H9 (cell line): ENCODE measurements at regions not wholly inside any gene's neighbourhood (a gene's known extent, or its start where the extent isn't known, plus 50 kb on each side); places are given as distances from the start of the nearest gene placed in this dataset.

Experiments used
- DNase-seq: peaks from one replicate; pipeline ENCODE4 v3.0.0-alpha.2; 2017
- H2AFZ ChIP-seq: one replicate; pipeline ENCODE4 v1.6.1; 2013; ENCODE audit warnings: mild to moderate bottlenecking, low read length, control low read depth, moderate library complexity
- H2AK5ac ChIP-seq: 2 replicates; pipeline ENCODE4 v1.6.1; 2013; ENCODE audit warnings: low read length, control low read depth, mixed read lengths; ENCODE audit not compliant: insufficient read length
- H2BK120ac ChIP-seq: one replicate; pipeline ENCODE4 v1.6.1; 2013; ENCODE audit warnings: low read depth, mild to moderate bottlenecking, low read length, control low read depth, inconsistent platforms; ENCODE audit not compliant: poor library complexity, severe bottlenecking
- H2BK12ac ChIP-seq: 2 replicates; pipeline ENCODE4 v1.6.1; 2013; ENCODE audit warnings: low read length, control low read depth, mixed read lengths, low read depth; ENCODE audit not compliant: insufficient read length
- H2BK15ac ChIP-seq: 2 replicates; pipeline ENCODE4 v1.6.1; 2013; ENCODE audit warnings: low read depth, low read length, control low read depth
- H2BK20ac ChIP-seq: one replicate; pipeline ENCODE4 v1.6.1; 2013; ENCODE audit warnings: low read depth, mild to moderate bottlenecking, low read length, control low read depth, inconsistent platforms; ENCODE audit not compliant: poor library complexity, severe bottlenecking
- H2BK5ac ChIP-seq: 2 replicates; pipeline ENCODE4 v1.6.1; 2013; ENCODE audit warnings: low read length, control low read depth, mixed read lengths; ENCODE audit not compliant: insufficient read length
- H3K14ac ChIP-seq: 2 replicates; pipeline ENCODE4 v1.6.1; 2013; ENCODE audit warnings: low read length, control low read depth; ENCODE audit not compliant: insufficient read depth
- H3K18ac ChIP-seq: 2 replicates; pipeline ENCODE4 v1.6.1; 2013; ENCODE audit warnings: low read depth, mild to moderate bottlenecking, mixed read lengths, low read length, control low read depth; ENCODE audit not compliant: insufficient read length
- H3K23ac ChIP-seq: 2 replicates; pipeline ENCODE4 v1.6.1; 2013; ENCODE audit warnings: low read length, control low read depth, mixed read lengths, low read depth; ENCODE audit not compliant: insufficient read length
- H3K23me2 ChIP-seq: 2 replicates; pipeline ENCODE4 v1.6.1; 2013; ENCODE audit warnings: low read depth, mild to moderate bottlenecking, mixed read lengths, low read length, control low read depth; ENCODE audit not compliant: insufficient read length, poor library complexity, severe bottlenecking
- H3K27ac ChIP-seq: 2 replicates; pipeline ENCODE4 v1.5.1; 2013; ENCODE audit warnings: low read length, control low read depth, mixed read lengths, low read depth; ENCODE audit not compliant: insufficient read length
- H3K27me3 ChIP-seq: 2 replicates; pipeline ENCODE4 v1.6.1; 2013; ENCODE audit warnings: low read length, control low read depth, inconsistent platforms; ENCODE audit not compliant: insufficient read depth
- H3K4ac ChIP-seq: 2 replicates; pipeline ENCODE4 v1.6.1; 2013; ENCODE audit warnings: low read depth, mild to moderate bottlenecking, control low read depth, inconsistent platforms, low read length, moderate library complexity
- H3K4me1 ChIP-seq: 2 replicates; pipeline ENCODE4 v1.6.1; 2013; ENCODE audit warnings: low read length, control low read depth, inconsistent platforms; ENCODE audit not compliant: insufficient read depth
- H3K4me2 ChIP-seq: 2 replicates; pipeline ENCODE4 v1.6.1; 2013; ENCODE audit warnings: low read length, control low read depth, mixed read lengths; ENCODE audit not compliant: insufficient read length, insufficient read depth
- H3K56ac ChIP-seq: 2 replicates; pipeline ENCODE4 v1.6.1; 2013; ENCODE audit warnings: low read depth, mild to moderate bottlenecking, mixed read lengths, low read length, control low read depth; ENCODE audit not compliant: insufficient read length
- H3K79me1 ChIP-seq: 2 replicates; pipeline ENCODE4 v1.6.1; 2013; ENCODE audit warnings: low read depth, mild to moderate bottlenecking, moderate library complexity, low read length, control low read depth, inconsistent platforms; ENCODE audit not compliant: insufficient read depth, poor library complexity, severe bottlenecking
- H3K79me2 ChIP-seq: 2 replicates; pipeline ENCODE4 v1.6.1; 2013; ENCODE audit warnings: low read length, control low read depth, inconsistent platforms; ENCODE audit not compliant: insufficient read depth
- H3K9ac ChIP-seq: 2 replicates; pipeline ENCODE4 v1.6.1; 2013; ENCODE audit warnings: low read length, control low read depth, mixed read lengths; ENCODE audit not compliant: insufficient read length; ENCODE audit errors: extremely low read depth
- H3K9me3 ChIP-seq: one replicate; pipeline ENCODE4 v1.6.1; 2013; ENCODE audit warnings: low read depth, low read length, inconsistent platforms; ENCODE audit not compliant: control insufficient read depth
- H3T11ph ChIP-seq: one replicate; pipeline ENCODE4 v1.6.1; 2013; ENCODE audit warnings: mild to moderate bottlenecking, low read length, control low read depth, inconsistent platforms
- H4K20me1 ChIP-seq: one replicate; pipeline ENCODE4 v1.6.1; 2013; ENCODE audit not compliant: control insufficient read depth, insufficient read length, insufficient read depth
- H4K5ac ChIP-seq: 2 replicates; pipeline ENCODE4 v1.6.1; 2013; ENCODE audit warnings: low read depth, mild to moderate bottlenecking, mixed read lengths, low read length, control low read depth; ENCODE audit not compliant: insufficient read length
- H4K8ac ChIP-seq: replicated peaks from 2 replicates; pipeline ENCODE4 v1.6.1; 2013; ENCODE audit warnings: low read length, control low read depth, mixed read lengths, low read depth; ENCODE audit not compliant: insufficient read length
- H4K91ac ChIP-seq: 2 replicates; pipeline ENCODE4 v1.6.1; 2013; ENCODE audit warnings: low read depth, mild to moderate bottlenecking, moderate library complexity, mixed read lengths, low read length, control low read depth; ENCODE audit not compliant: insufficient read length
- H3K27ac Mint-ChIP-seq, 3 experiments: 2 replicates in 2 of 3; 3 replicates in 1 of 3; pipeline ENCODE4 v1.8.0; 2020 to 2021; ENCODE audit warnings: mixed read lengths in 3 of 3, mild to moderate bottlenecking in 1 of 3, moderate library complexity in 1 of 3
- H3K27me3 Mint-ChIP-seq: 2 replicates; pipeline ENCODE4 v1.8.0; 2021; ENCODE audit warnings: low read depth, mild to moderate bottlenecking, moderate library complexity, mixed read lengths
- H3K36me3 Mint-ChIP-seq, 3 experiments: 2 replicates in 2 of 3; 3 replicates in 1 of 3; pipeline ENCODE4 v1.8.0; 2020 to 2021; ENCODE audit warnings: low read depth in 3 of 3, mixed read lengths in 3 of 3; ENCODE audit not compliant: insufficient read depth in 1 of 3
- H3K4me1 Mint-ChIP-seq, 2 experiments: 2 replicates each; pipeline ENCODE4 v1.8.0; 2020; ENCODE audit warnings: mixed read lengths in 2 of 2
- H3K4me3 Mint-ChIP-seq, 2 experiments: 2 replicates in 1 of 2; 3 replicates in 1 of 2; pipeline ENCODE4 v1.8.0; 2020 to 2021; ENCODE audit warnings: mild to moderate bottlenecking in 2 of 2, mixed read lengths in 2 of 2, moderate library complexity in 1 of 2
- H3K9me3 Mint-ChIP-seq, 2 experiments: 2 replicates in 1 of 2; 3 replicates in 1 of 2; pipeline ENCODE4 v1.8.0; 2020; ENCODE audit warnings: mild to moderate bottlenecking in 2 of 2, mixed read lengths in 2 of 2, moderate library complexity in 1 of 2
- WGBS: extraction: QIAGEN DNeasy Blood & Tissue Kit; methylation state at CpG from one replicate; pipeline ENCODE4 v1.1.7; 2013; ENCODE audit warnings: missing lambda C conversion rate, low lambda C conversion rate, mixed read lengths; ENCODE audit not compliant: insufficient read length; ENCODE audit errors: extremely low coverage; 5-methylcytosine and 5-hydroxymethylcytosine counted together
- TF ChIP-seq, protein P1 (sequence below): fragments of 200-600 bp; sonication (generic); conservative IDR thresholded peaks from 3 replicates; pipeline ENCODE4 v1.8.0; 2021; ENCODE audit warnings: antibody characterized with exemption, mild to moderate bottlenecking

DNA sequence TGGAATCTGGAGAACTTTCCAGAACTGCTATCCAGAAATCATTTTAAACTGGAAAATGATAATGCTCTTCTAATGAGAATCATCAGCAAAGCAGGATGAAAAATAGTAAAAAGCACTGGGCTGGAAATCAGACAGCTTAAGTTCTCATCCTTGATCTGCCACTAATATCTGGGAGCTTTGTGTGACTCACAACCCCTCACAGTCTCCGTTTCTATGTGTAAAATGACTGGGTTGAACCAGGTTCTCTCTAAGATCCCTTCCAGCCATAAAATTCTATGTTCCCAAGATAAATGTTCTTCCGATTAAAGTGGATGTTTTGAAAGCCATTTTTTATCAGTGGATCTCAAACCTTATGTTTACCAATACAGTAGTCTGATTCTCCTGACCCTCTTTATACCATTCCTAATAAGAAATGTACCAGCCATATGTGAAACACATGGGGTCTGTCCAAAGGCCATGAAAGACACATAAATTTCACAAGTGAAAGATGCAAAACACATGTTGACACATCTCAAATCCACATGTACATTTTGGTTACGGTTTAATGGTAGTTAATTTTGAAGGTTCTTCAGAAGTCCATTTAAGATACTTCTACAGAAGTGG, 188.8 kb downstream of the EN1 start:
- no peak overlapping the region for H3K9ac ChIP-seq
- TF ChIP-seq, protein P1, sequence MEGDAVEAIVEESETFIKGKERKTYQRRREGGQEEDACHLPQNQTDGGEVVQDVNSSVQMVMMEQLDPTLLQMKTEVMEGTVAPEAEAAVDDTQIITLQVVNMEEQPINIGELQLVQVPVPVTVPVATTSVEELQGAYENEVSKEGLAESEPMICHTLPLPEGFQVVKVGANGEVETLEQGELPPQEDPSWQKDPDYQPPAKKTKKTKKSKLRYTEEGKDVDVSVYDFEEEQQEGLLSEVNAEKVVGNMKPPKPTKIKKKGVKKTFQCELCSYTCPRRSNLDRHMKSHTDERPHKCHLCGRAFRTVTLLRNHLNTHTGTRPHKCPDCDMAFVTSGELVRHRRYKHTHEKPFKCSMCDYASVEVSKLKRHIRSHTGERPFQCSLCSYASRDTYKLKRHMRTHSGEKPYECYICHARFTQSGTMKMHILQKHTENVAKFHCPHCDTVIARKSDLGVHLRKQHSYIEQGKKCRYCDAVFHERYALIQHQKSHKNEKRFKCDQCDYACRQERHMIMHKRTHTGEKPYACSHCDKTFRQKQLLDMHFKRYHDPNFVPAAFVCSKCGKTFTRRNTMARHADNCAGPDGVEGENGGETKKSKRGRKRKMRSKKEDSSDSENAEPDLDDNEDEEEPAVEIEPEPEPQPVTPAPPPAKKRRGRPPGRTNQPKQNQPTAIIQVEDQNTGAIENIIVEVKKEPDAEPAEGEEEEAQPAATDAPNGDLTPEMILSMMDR, result no peak
- H3K4me1 Mint-ChIP-seq, result peaks cover 3 to 8% of the 10 kb centered on the region in 2 experiments; a peak in 3 of 4 replicates

More for the DNA sequence above, 188.8 kb downstream of the EN1 start:
- no peak overlapping the region for H3K27ac Mint-ChIP-seq
- Histone ChIP-seq H2AK5ac (no peak overlapping the region), H3K4me2 (no peak overlapping the region), H4K91ac (no peak overlapping the region), H3T11ph (no peak overlapping the region), H3K79me2 (no peaks in the 10 kb centered on the region), H4K20me1 (no peaks in the 10 kb centered on the region), H2BK12ac (no peak overlapping the region), H3K56ac (no peak overlapping the region), H3K27me3 (no peaks in the 10 kb centered on the region), H2BK20ac (no peak overlapping the region), H3K23ac (no peak overlapping the region), H3K4ac (no peak overlapping the region), H3K9me3 (no peaks in the 10 kb centered on the region), H2BK120ac (no peak overlapping the region), H2BK5ac (no peak overlapping the region), H3K4me1 (no peaks in the 10 kb centered on the region; the same call in 1 of the 2 replicates), H2AFZ (no peak overlapping the region), H3K14ac (no peak overlapping the region), H2BK15ac (no peak overlapping the region), H4K5ac (no peak overlapping the region), H4K8ac (no peak overlapping the region), H3K18ac (no peak overlapping the region), H3K79me1 (no peaks in the 10 kb centered on the region), H3K23me2 (no peaks in the 10 kb centered on the region), H3K27ac (no peak overlapping the region)
- no peak overlapping the region for H3K4me3 Mint-ChIP-seq
- DNase-seq, result no peak
- WGBS, result no CpG with 5 or more reads among the region's 3 CpGs
- H3K9me3 Mint-ChIP-seq, result no peaks in the 10 kb centered on the region
- H3K27me3 Mint-ChIP-seq, result peaks cover 4% of the 10 kb centered on the region; the same call in 1 of the 2 replicates
- H3K36me3 Mint-ChIP-seq, result no peaks in the 10 kb centered on the region
